DND-41 (cell line): ENCODE measurements at regions not wholly inside any gene's neighbourhood (a gene's known extent, or its start where the extent isn't known, plus 50 kb on each side); places are given as distances from the start of the nearest gene placed in this dataset.

Experiments
- ATAC-seq: fragments of 200-7000 bp; cut with Tn5 transposase; 3 replicates; pipeline ENCODE4 v1.9.1; 2021; ENCODE audit warnings: low read depth; ENCODE audit not compliant: insufficient read depth
- DNase-seq: peaks from one replicate; pipeline ENCODE4 v3.0.0-alpha.2; 2020
- H2AFZ ChIP-seq: 2 replicates; pipeline ENCODE4 v1.6.0; 2012; ENCODE audit warnings: low read depth, low read length
- H3K27ac ChIP-seq: 2 replicates; pipeline ENCODE4 v1.5.1; 2012; ENCODE audit warnings: low read length, inconsistent platforms
- H3K27me3 ChIP-seq: fragments of 200-600 bp; sonication (generic); 2 replicates; pipeline ENCODE4 v1.6.0; 2012; ENCODE audit warnings: low read length, mild to moderate bottlenecking, inconsistent platforms; ENCODE audit not compliant: insufficient read depth, poor library complexity
- H3K36me3 ChIP-seq: 2 replicates; pipeline ENCODE4 v1.5.1; 2012; ENCODE audit warnings: low read length, inconsistent platforms; ENCODE audit not compliant: insufficient read depth
- H3K4me1 ChIP-seq: 2 replicates; pipeline ENCODE4 v1.5.1; 2012; ENCODE audit warnings: mild to moderate bottlenecking, low read length; ENCODE audit not compliant: insufficient read depth
- H3K4me2 ChIP-seq: 2 replicates; pipeline ENCODE4 v1.6.0; 2012; ENCODE audit warnings: mild to moderate bottlenecking, moderate library complexity, low read length, inconsistent platforms; ENCODE audit not compliant: insufficient read depth
- H3K4me3 ChIP-seq, 2 experiments: fragments of 200-600 bp in 1 of 2; shearing (Covaris generic) in 1 of 2; 2 replicates each; pipeline ENCODE4 v1.5.1; 2012 to 2016; ENCODE audit warnings: inconsistent platforms in 2 of 2, low read length in 2 of 2, mild to moderate bottlenecking in 2 of 2, low read depth in 1 of 2, moderate library complexity in 1 of 2
- H3K79me2 ChIP-seq: 2 replicates; pipeline ENCODE4 v1.6.0; 2012; ENCODE audit warnings: low read length, inconsistent platforms; ENCODE audit not compliant: insufficient read depth
- H3K9ac ChIP-seq: 2 replicates; pipeline ENCODE4 v1.6.0; 2012; ENCODE audit warnings: low read depth, mild to moderate bottlenecking, inconsistent platforms, low read length, moderate library complexity
- H3K9me3 ChIP-seq: 2 replicates; pipeline ENCODE4 v1.5.1; 2012; ENCODE audit warnings: low read length, moderate library complexity, mild to moderate bottlenecking, inconsistent platforms; ENCODE audit not compliant: insufficient read depth, severe bottlenecking
- H4K20me1 ChIP-seq: 2 replicates; pipeline ENCODE4 v1.6.0; 2012; ENCODE audit warnings: low read length; ENCODE audit not compliant: insufficient read depth
- CTCF ChIP-seq: IDR thresholded peaks from 2 replicates; pipeline ENCODE4 v1.5.1; 2012; ENCODE audit warnings: borderline replicate concordance, low read length, moderate library complexity, mild to moderate bottlenecking; ENCODE audit not compliant: poor library complexity, severe bottlenecking; ENCODE audit errors: extremely low read depth
- EZH2 ChIP-seq: IDR thresholded peaks from 3 replicates; pipeline ENCODE4 v1.6.1; 2012; ENCODE audit warnings: borderline replicate concordance, low read depth, mild to moderate bottlenecking, moderate library complexity, low read length, inconsistent platforms; ENCODE audit not compliant: severe bottlenecking

- Histone ChIP-seq H2AFZ (no peak overlapping the region), H3K9ac (no peak overlapping the region), H3K36me3 (no peaks in the 10 kb centered on the region), H3K27ac (no peak overlapping the region), H3K9me3 (no peaks in the 10 kb centered on the region), H3K4me1 (no peaks in the 10 kb centered on the region), H3K4me3 (no peak overlapping the region), H3K4me2 (no peak overlapping the region), H4K20me1 (no peaks in the 10 kb centered on the region), H3K27me3 (no peaks in the 10 kb centered on the region), H3K79me2 (no peaks in the 10 kb centered on the region)
- TF ChIP-seq CTCF = no peak
- TF ChIP-seq EZH2 = no peak
- ATAC-seq (no peak), DNase-seq (no peak)
These were observed 132.5 kb downstream of the FAM161A start for GRCh38 chr2:61721382-61721781.

GRCh38 chr2:61720911-61721310 is 132.9 kb downstream of the FAM161A start:
- H3K4me3 ChIP-seq = no peak overlapping the region
- no peak overlapping the region for H3K4me2 ChIP-seq
- TF ChIP-seq EZH2 (no peak), CTCF (no peak)
- H4K20me1 ChIP-seq = no peaks in the 10 kb centered on the region
- H3K79me2 ChIP-seq = no peaks in the 10 kb centered on the region
- no peak overlapping the region for H3K27ac ChIP-seq
- H3K9me3 ChIP-seq = no peaks in the 10 kb centered on the region
- no peak overlapping the region for H3K9ac ChIP-seq
- no peaks in the 10 kb centered on the region for H3K4me1 ChIP-seq
- no peaks in the 10 kb centered on the region for H3K27me3 ChIP-seq
- no peak overlapping the region for H2AFZ ChIP-seq
- H3K36me3 ChIP-seq = no peaks in the 10 kb centered on the region
- ATAC-seq = no peak
- DNase-seq = no peak

GRCh38 chr2:61718965-61719364 is 134.9 kb downstream of the FAM161A start:
- H4K20me1 ChIP-seq = no peaks in the 10 kb centered on the region
- no peak overlapping the region for H3K4me3 ChIP-seq
- no peaks in the 10 kb centered on the region for H3K36me3 ChIP-seq
- H3K27ac ChIP-seq = no peak overlapping the region
- ATAC-seq (no peak), DNase-seq (no peak)
- no peaks in the 10 kb centered on the region for H3K4me1 ChIP-seq
- TF ChIP-seq CTCF (no peak), EZH2 (no peak)
- no peaks in the 10 kb centered on the region for H3K27me3 ChIP-seq
- no peaks in the 10 kb centered on the region for H3K79me2 ChIP-seq
- H3K9ac ChIP-seq = no peak overlapping the region
- H3K9me3 ChIP-seq = no peaks in the 10 kb centered on the region
- no peak overlapping the region for H3K4me2 ChIP-seq
- H2AFZ ChIP-seq = no peak overlapping the region

GRCh38 chr2:61715506-61715905 is 138.4 kb downstream of the FAM161A start:
- TF ChIP-seq CTCF (no peak), EZH2 (no peak)

More at GRCh38 chr2:61715506-61715905, 138.4 kb downstream of the FAM161A start:
- H3K79me2 ChIP-seq = no peaks in the 10 kb centered on the region
- H3K4me3 ChIP-seq = no peak overlapping the region
- DNase-seq = no peak
- no peaks in the 10 kb centered on the region for H3K36me3 ChIP-seq
- no peaks in the 10 kb centered on the region for H3K4me1 ChIP-seq
- H4K20me1 ChIP-seq = no peaks in the 10 kb centered on the region
- H3K27ac ChIP-seq = no peak overlapping the region
- H3K4me2 ChIP-seq = no peak overlapping the region
- H3K27me3 ChIP-seq = no peaks in the 10 kb centered on the region
- no peaks in the 10 kb centered on the region for H3K9me3 ChIP-seq
- no peak overlapping the region for H2AFZ ChIP-seq
- ATAC-seq = no peak
- H3K9ac ChIP-seq = no peak overlapping the region
